Nephron (organoid): ENCODE measurements at regions not wholly inside any gene's neighbourhood (a gene's known extent, or its start where the extent isn't known, plus 50 kb on each side); places are given as distances from the start of the nearest gene placed in this dataset.
"Not testable (repeated sequence)": the region's sequence is repeated elsewhere in the genome, so short reads cannot be mapped to it uniquely, and the experiment has no call there.

Source experiments
- H3K27ac Mint-ChIP-seq, 3 experiments: 2 replicates each; pipeline ENCODE4 v1.8.0; 2020; ENCODE audit warnings: mixed read lengths in 3 of 3, mild to moderate bottlenecking in 2 of 3, moderate library complexity in 1 of 3
- H3K27me3 Mint-ChIP-seq: 2 replicates; pipeline ENCODE4 v1.8.0; 2021; ENCODE audit warnings: low read depth, mild to moderate bottlenecking, moderate library complexity, mixed read lengths
- H3K36me3 Mint-ChIP-seq: 2 replicates; pipeline ENCODE4 v1.8.0; 2020; ENCODE audit warnings: low read depth, mixed read lengths
- H3K4me1 Mint-ChIP-seq: 2 replicates; pipeline ENCODE4 v1.8.0; 2020; ENCODE audit warnings: mixed read lengths
- H3K4me3 Mint-ChIP-seq, 3 experiments: 2 replicates each; pipeline ENCODE4 v1.8.0; 2020; ENCODE audit warnings: mild to moderate bottlenecking in 3 of 3, mixed read lengths in 3 of 3, moderate library complexity in 2 of 3
- H3K9me3 Mint-ChIP-seq: 2 replicates; pipeline ENCODE4 v1.8.0; 2020; ENCODE audit warnings: mixed read lengths
- CTCF ChIP-seq, 3 experiments: fragments of 200-600 bp; sonication (generic); IDR thresholded peaks; one replicate each; pipeline ENCODE4 v1.5.0; 2021; ENCODE audit warnings: antibody characterized with exemption in 3 of 3; ENCODE audit not compliant: unreplicated experiment in 3 of 3

- Mint-ChIP-seq H3K4me1 (no peaks in the 10 kb centered on the region), H3K27me3 (peaks cover 8% of the 10 kb centered on the region), H3K9me3 (no peaks in the 10 kb centered on the region), H3K36me3 (no peaks in the 10 kb centered on the region), H3K27ac (no peak overlapping the region), H3K4me3 (no peak overlapping the region)
- TF ChIP-seq CTCF (IDR thresholded peaks at IDR 0.05; ENCODE audit: unreplicated experiment in 3 of 3), result no peak
Measured at GRCh38 chr17:77842528-77843147, 115.9 kb upstream of the TNRC6C start.

- H3K9me3 Mint-ChIP-seq, H3K27me3 Mint-ChIP-seq, H3K4me1 Mint-ChIP-seq, H3K4me3 Mint-ChIP-seq, H3K36me3 Mint-ChIP-seq, H3K27ac Mint-ChIP-seq: not testable (repeated sequence)
Measured at GRCh38 chr17:77843255-77843895, 115.1 kb upstream of the TNRC6C start.

- Mint-ChIP-seq H3K27me3 (peaks cover 8% of the 10 kb centered on the region), H3K27ac (no peak overlapping the region), H3K9me3 (no peaks in the 10 kb centered on the region), H3K36me3 (no peaks in the 10 kb centered on the region), H3K4me1 (no peaks in the 10 kb centered on the region), H3K4me3 (no peak overlapping the region)
- no peak for TF ChIP-seq CTCF (IDR thresholded peaks at IDR 0.05; ENCODE audit: unreplicated experiment in 3 of 3)
Measured at GRCh38 chr17:77843896-77844295, 114.6 kb upstream of the TNRC6C start.

GRCh38 chr17:77844681-77845080, 113.8 kb upstream of the TNRC6C start:
- TF ChIP-seq CTCF (IDR thresholded peaks at IDR 0.05; ENCODE audit: unreplicated experiment in 3 of 3), result no peak
- Mint-ChIP-seq H3K4me1 (no peaks in the 10 kb centered on the region), H3K9me3 (no peaks in the 10 kb centered on the region), H3K27ac (no peak overlapping the region), H3K36me3 (no peaks in the 10 kb centered on the region), H3K27me3 (peaks cover 8% of the 10 kb centered on the region), H3K4me3 (no peak overlapping the region)

- no peak for TF ChIP-seq CTCF (IDR thresholded peaks at IDR 0.05; ENCODE audit: unreplicated experiment in 3 of 3)
- Mint-ChIP-seq H3K27me3 (peaks cover 8% of the 10 kb centered on the region), H3K36me3 (no peaks in the 10 kb centered on the region), H3K9me3 (no peaks in the 10 kb centered on the region), H3K4me1 (no peaks in the 10 kb centered on the region), H3K27ac (no peak overlapping the region), H3K4me3 (no peak overlapping the region)
Measured at GRCh38 chr17:77845541-77846225, 112.8 kb upstream of the TNRC6C start.

GRCh38 chr17:77846531-77847085, 111.9 kb upstream of the TNRC6C start:
- Mint-ChIP-seq H3K27ac (no peak overlapping the region), H3K27me3 (peaks cover 4% of the 10 kb centered on the region), H3K9me3 (no peaks in the 10 kb centered on the region), H3K4me3 (no peak overlapping the region), H3K36me3 (no peaks in the 10 kb centered on the region), H3K4me1 (no peaks in the 10 kb centered on the region)
- TF ChIP-seq CTCF (IDR thresholded peaks at IDR 0.05; ENCODE audit: unreplicated experiment in 3 of 3), result no peak
